ENCODE measurements at regions not wholly inside any gene's neighbourhood (a gene's known extent, or its start where the extent isn't known, plus 50 kb on each side); places are given as distances from the start of the nearest gene placed in this dataset.

DNA sequence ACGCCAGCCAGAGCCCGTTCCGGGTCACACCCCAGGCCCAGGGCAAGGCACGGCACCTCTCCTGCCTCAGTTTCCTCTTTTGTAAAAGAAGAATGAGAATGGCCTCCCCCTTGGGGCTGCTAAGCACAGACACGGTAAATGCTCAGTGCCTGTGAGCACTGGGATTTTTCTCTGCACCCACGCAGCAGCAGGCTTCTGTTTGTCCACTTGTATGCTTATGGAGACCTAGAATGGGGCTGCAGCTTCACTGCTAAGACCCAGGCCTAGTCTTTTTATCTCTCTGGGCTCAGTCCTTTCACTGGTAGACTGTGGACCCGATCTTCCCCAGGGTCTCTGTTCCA, 1327.9 kb downstream of the TBC1D22A start:
- Histone ChIP-seq H3K27me3 (no peaks in the 10 kb centered on the region), H3K4me3 (peak overlapping the region in 3 of 4 donors; percentile 1 to 20 (median 9)), H3K27ac (peak overlapping the region in 3 of 4 donors; percentile 55 to 69 (median 66)), H3K4me1 (peaks cover 0 to 42% (median 30%) of the 10 kb centered on the region in 4 donors), H3K36me3 (no peaks in the 10 kb centered on the region), H3K9me3 (no peaks in the 10 kb centered on the region)
- no peak for TF ChIP-seq EP300 (IDR thresholded peaks at IDR 0.05)
- no peak for TF ChIP-seq POLR2AphosphoS5 (IDR thresholded peaks at IDR 0.05)
- TF ChIP-seq, protein P1, sequence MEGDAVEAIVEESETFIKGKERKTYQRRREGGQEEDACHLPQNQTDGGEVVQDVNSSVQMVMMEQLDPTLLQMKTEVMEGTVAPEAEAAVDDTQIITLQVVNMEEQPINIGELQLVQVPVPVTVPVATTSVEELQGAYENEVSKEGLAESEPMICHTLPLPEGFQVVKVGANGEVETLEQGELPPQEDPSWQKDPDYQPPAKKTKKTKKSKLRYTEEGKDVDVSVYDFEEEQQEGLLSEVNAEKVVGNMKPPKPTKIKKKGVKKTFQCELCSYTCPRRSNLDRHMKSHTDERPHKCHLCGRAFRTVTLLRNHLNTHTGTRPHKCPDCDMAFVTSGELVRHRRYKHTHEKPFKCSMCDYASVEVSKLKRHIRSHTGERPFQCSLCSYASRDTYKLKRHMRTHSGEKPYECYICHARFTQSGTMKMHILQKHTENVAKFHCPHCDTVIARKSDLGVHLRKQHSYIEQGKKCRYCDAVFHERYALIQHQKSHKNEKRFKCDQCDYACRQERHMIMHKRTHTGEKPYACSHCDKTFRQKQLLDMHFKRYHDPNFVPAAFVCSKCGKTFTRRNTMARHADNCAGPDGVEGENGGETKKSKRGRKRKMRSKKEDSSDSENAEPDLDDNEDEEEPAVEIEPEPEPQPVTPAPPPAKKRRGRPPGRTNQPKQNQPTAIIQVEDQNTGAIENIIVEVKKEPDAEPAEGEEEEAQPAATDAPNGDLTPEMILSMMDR (IDR thresholded peaks at IDR 0.05): no peak
- no peak for TF ChIP-seq POLR2A (IDR thresholded peaks at IDR 0.05)
- no peak for DNase-seq
- intact Hi-C loops (cut with DNase I): no loop called here
- 17 to 27% methylated on average over 7 of the region's 7 CpGs for WGBS, 2 donors

GRCh38 chr22:48089601-48090331, 1327.3 kb downstream of the TBC1D22A start:
- intact Hi-C loops (cut with DNase I): no loop called here
- DNase-seq: peak; percentile 86
- Histone ChIP-seq H3K4me3 (peak overlapping the region in 3 of 4 donors; percentile 1 to 20 (median 9)), H3K27me3 (no peaks in the 10 kb centered on the region), H3K9me3 (no peaks in the 10 kb centered on the region), H3K27ac (peak overlapping the region; percentile 52 to 69 (median 60)), H3K4me1 (peaks cover 0 to 42% (median 30%) of the 10 kb centered on the region in 4 donors), H3K36me3 (no peaks in the 10 kb centered on the region)
- TF ChIP-seq, protein P1 (IDR thresholded peaks at IDR 0.05): no peak
- TF ChIP-seq POLR2AphosphoS5 (IDR thresholded peaks at IDR 0.05) (peak in 3 of 4 donors; percentile 61 to 70 (median 70)), POLR2A (IDR thresholded peaks at IDR 0.05) (no peak), EP300 (IDR thresholded peaks at IDR 0.05) (peak in 1 of 4 donors; percentile 38)
- WGBS, 2 donors: 48 to 50% methylated on average over 19 of the region's 19 CpGs

- H3K9me3 ChIP-seq: no peaks in the 10 kb centered on the region
Observed at GRCh38 chr22:48088926-48089536, 1326.6 kb downstream of the TBC1D22A start.

DNA sequence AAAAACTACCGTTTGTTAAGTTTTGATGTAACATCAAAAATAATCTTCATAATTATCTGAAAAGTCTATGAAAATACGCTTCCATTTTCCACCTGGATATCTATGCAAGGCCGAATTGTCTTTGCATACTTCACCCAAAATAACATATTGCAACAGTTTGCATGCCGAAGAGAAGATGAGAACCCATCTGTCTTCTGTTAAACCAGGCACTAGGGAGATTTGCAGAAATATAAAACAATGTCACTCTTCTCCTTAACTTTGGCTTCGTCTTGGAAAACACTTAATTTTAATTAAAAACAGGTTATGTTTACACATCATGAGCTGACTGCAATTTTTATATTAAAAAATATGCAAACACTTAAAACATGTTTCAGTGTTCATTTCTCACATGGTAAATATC, 1325.8 kb downstream of the TBC1D22A start:
- H3K4me1 ChIP-seq: peaks cover 0 to 40% (median 29%) of the 10 kb centered on the region in 4 donors
- no peak for TF ChIP-seq POLR2AphosphoS5 (IDR thresholded peaks at IDR 0.05)
- TF ChIP-seq POLR2A (IDR thresholded peaks at IDR 0.05): no peak
- TF ChIP-seq, protein P1 (IDR thresholded peaks at IDR 0.05): no peak
- TF ChIP-seq EP300 (IDR thresholded peaks at IDR 0.05): no peak
- no peaks in the 10 kb centered on the region for H3K27me3 ChIP-seq
- intact Hi-C loops (cut with DNase I): no loop called here
- no peak for DNase-seq
- 89 to 90% methylated on average over 5 of the region's 5 CpGs for WGBS, 2 donors
- no peak overlapping the region for H3K4me3 ChIP-seq
- H3K27ac ChIP-seq: no peak overlapping the region
- no peaks in the 10 kb centered on the region for H3K9me3 ChIP-seq
- no peaks in the 10 kb centered on the region for H3K36me3 ChIP-seq

More at GRCh38 chr22:48088926-48089536, 1326.6 kb downstream of the TBC1D22A start:
- TF ChIP-seq POLR2AphosphoS5 (IDR thresholded peaks at IDR 0.05): peak in 2 of 4 donors; percentile 68 to 77
- TF ChIP-seq, protein P1 (IDR thresholded peaks at IDR 0.05): no peak
- TF ChIP-seq POLR2A (IDR thresholded peaks at IDR 0.05): no peak
- no peak for TF ChIP-seq EP300 (IDR thresholded peaks at IDR 0.05)
- Histone ChIP-seq H3K36me3 (no peaks in the 10 kb centered on the region), H3K4me3 (no peak overlapping the region), H3K4me1 (peaks cover 0 to 42% (median 30%) of the 10 kb centered on the region in 4 donors), H3K27me3 (no peaks in the 10 kb centered on the region), H3K27ac (peak overlapping the region in 3 of 4 donors; percentile 55 to 69 (median 66))
- intact Hi-C loops (cut with DNase I): no loop called here
- WGBS, 2 donors: 93% methylated on average over 8 of the region's 8 CpGs
- DNase-seq: peak; percentile 71
